Body of pancreas (tissue), 4 donors: ENCODE measurements at regions not wholly inside any gene's neighbourhood (a gene's known extent, or its start where the extent isn't known, plus 50 kb on each side); places are given as distances from the start of the nearest gene placed in this dataset.

Experiments used
- ATAC-seq: fragments of 150-250 bp; one replicate; pipeline ENCODE4 v1.9.1; 2016
- DNase-seq, 4 donors: peaks; one replicate each; pipeline ENCODE4 v3.0.0-alpha.2; 2019
- H3K27ac ChIP-seq, 4 donors: fragments of 200-600 bp; sonication (generic); 1 replicate in 3 of 4; 2 replicates in 1 of 4; pipeline versions ENCODE4 v1.5.1 to v1.6.1; 2016 to 2019; ENCODE audit warnings: mild to moderate bottlenecking in 1 of 4, mixed read lengths in 1 of 4, moderate library complexity in 1 of 4
- H3K27me3 ChIP-seq, 2 donors: fragments of 200-600 bp; sonication (generic); one replicate each; pipeline ENCODE4 v1.6.0; 2016; ENCODE audit warnings: mild to moderate bottlenecking in 1 of 2
- H3K36me3 ChIP-seq, 2 donors: fragments of 200-600 bp; sonication (generic); replicated peaks in 1 of 2; 2 replicates each; pipeline ENCODE4 v1.5.1; 2016; ENCODE audit warnings: low read depth in 2 of 2; ENCODE audit not compliant: insufficient read depth in 1 of 2
- H3K4me1 ChIP-seq: fragments of 200-600 bp; sonication (generic); one replicate; pipeline ENCODE4 v1.6.0; 2016
- H3K4me3 ChIP-seq, 2 donors: fragments of 200-600 bp; sonication (generic); 1 replicate in 1 of 2; 2 replicates in 1 of 2; pipeline ENCODE4 v1.5.1; 2016 to 2019
- H3K9me3 ChIP-seq, 3 donors: fragments of 200-600 bp; sonication (generic); 1 replicate in 2 of 3; 2 replicates in 1 of 3; pipeline ENCODE4 v1.5.1; 2016
- CTCF ChIP-seq, 7 experiments: fragments of 450-650 bp in 4 of 7; fragments of 200-600 bp in 3 of 7; sonication (generic) in 3 of 7; IDR thresholded peaks; one replicate each; pipeline ENCODE4 v1.5.1; 2016 to 2019; ENCODE audit warnings: antibody characterized with exemption in 7 of 7
- POLR2A ChIP-seq, 3 donors: fragments of 450-650 bp; IDR thresholded peaks; one replicate each; pipeline ENCODE4 v1.6.1; 2016; ENCODE audit warnings: antibody characterized with exemption in 3 of 3, mild to moderate bottlenecking in 2 of 3
- WGBS, 2 donors: methylation state at CpG; one replicate each; pipeline ENCODE4 v1.1.5; 2017; 5-methylcytosine and 5-hydroxymethylcytosine counted together
- intact Hi-C: fragments of 100-400 bp; cut with DNase I; formaldehyde crosslinking; loops from one replicate; pipeline ENCODE4 v1.15.1; 2023

- no peak overlapping the region for H3K27ac ChIP-seq
- no peak for ATAC-seq
- WGBS, 2 donors: 84 to 87% methylated on average over 2 of the region's 2 CpGs
- H3K4me1 ChIP-seq: no peaks in the 10 kb centered on the region
- no peaks in the 10 kb centered on the region for H3K27me3 ChIP-seq
- H3K9me3 ChIP-seq: no peaks in the 10 kb centered on the region
- no peak overlapping the region for H3K4me3 ChIP-seq
- H3K36me3 ChIP-seq: no peaks in the 10 kb centered on the region
- TF ChIP-seq CTCF (IDR thresholded peaks at IDR 0.05) (no peak), POLR2A (IDR thresholded peaks at IDR 0.05) (no peak)
- intact Hi-C loops: no loop called here
- no peak for DNase-seq
Observed at GRCh38 chr5:88404405-88404804, 135.8 kb upstream of the TMEM161B start.

- DNase-seq: no peak
- no peaks in the 10 kb centered on the region for H3K27me3 ChIP-seq
- intact Hi-C loops: no loop called here
- TF ChIP-seq CTCF (IDR thresholded peaks at IDR 0.05) (no peak), POLR2A (IDR thresholded peaks at IDR 0.05) (no peak)
- no peaks in the 10 kb centered on the region for H3K9me3 ChIP-seq
- 54 to 64% methylated on average over 4 of the region's 4 CpGs for WGBS, 2 donors
- no peak overlapping the region for H3K4me3 ChIP-seq
- no peaks in the 10 kb centered on the region for H3K36me3 ChIP-seq
- no peak overlapping the region for H3K27ac ChIP-seq
- no peak for ATAC-seq
- H3K4me1 ChIP-seq: no peaks in the 10 kb centered on the region
Observed at GRCh38 chr5:88401686-88402085, 133.0 kb upstream of the TMEM161B start.

GRCh38 chr5:88401228-88401627 lies 132.6 kb upstream of the TMEM161B start:
- DNase-seq (no peak), ATAC-seq (no peak)
- Histone ChIP-seq H3K4me1 (no peaks in the 10 kb centered on the region), H3K27me3 (no peaks in the 10 kb centered on the region), H3K27ac (no peak overlapping the region), H3K4me3 (no peak overlapping the region), H3K36me3 (no peaks in the 10 kb centered on the region), H3K9me3 (no peaks in the 10 kb centered on the region)
- intact Hi-C loops: no loop called here
- TF ChIP-seq POLR2A (IDR thresholded peaks at IDR 0.05): no peak
- TF ChIP-seq CTCF (IDR thresholded peaks at IDR 0.05): no peak

GRCh38 chr5:88399561-88399960 lies 130.9 kb upstream of the TMEM161B start:
- TF ChIP-seq POLR2A (IDR thresholded peaks at IDR 0.05) (no peak), CTCF (IDR thresholded peaks at IDR 0.05) (no peak)
- no peak overlapping the region for H3K4me3 ChIP-seq
- DNase-seq (no peak), ATAC-seq (no peak)
- intact Hi-C loops: no loop called here
- H3K36me3 ChIP-seq: no peaks in the 10 kb centered on the region
- no peaks in the 10 kb centered on the region for H3K27me3 ChIP-seq
- WGBS, 2 donors: 50 to 70% methylated on average over 2 of the region's 2 CpGs
- no peak overlapping the region for H3K27ac ChIP-seq
- no peaks in the 10 kb centered on the region for H3K9me3 ChIP-seq
- H3K4me1 ChIP-seq: no peaks in the 10 kb centered on the region

GRCh38 chr5:88398316-88398715 lies 129.7 kb upstream of the TMEM161B start:
- Histone ChIP-seq H3K9me3 (no peaks in the 10 kb centered on the region), H3K4me3 (no peak overlapping the region), H3K4me1 (no peaks in the 10 kb centered on the region), H3K36me3 (no peaks in the 10 kb centered on the region), H3K27ac (no peak overlapping the region), H3K27me3 (no peaks in the 10 kb centered on the region)
- TF ChIP-seq CTCF (IDR thresholded peaks at IDR 0.05): no peak
- no peak for TF ChIP-seq POLR2A (IDR thresholded peaks at IDR 0.05)
- DNase-seq (no peak), ATAC-seq (no peak)
- 59 to 62% methylated on average over 4 of the region's 4 CpGs for WGBS, 2 donors
- intact Hi-C loops: no loop called here
